CD14-positive monocyte (primary cell): ENCODE measurements at regions not wholly inside any gene's neighbourhood (a gene's known extent, or its start where the extent isn't known, plus 50 kb on each side); places are given as distances from the start of the nearest gene placed in this dataset.

ENCODE experiments used
- DNase-seq, 3 donors: peaks; one replicate each; pipeline ENCODE4 v3.0.0-alpha.2; 2011 to 2022
- H2AFZ ChIP-seq: 2 replicates; pipeline ENCODE4 v1.6.0; 2012; ENCODE audit warnings: mild to moderate bottlenecking, low read depth, low read length, inconsistent platforms; ENCODE audit not compliant: insufficient read depth, poor library complexity, severe bottlenecking
- H3K27ac ChIP-seq, 2 donors: 1 replicate in 1 of 2; 2 replicates in 1 of 2; pipeline ENCODE4 v1.5.1; 2012 to 2013; ENCODE audit warnings: low read length in 2 of 2, control low read depth in 1 of 2, inconsistent platforms in 1 of 2, low read depth in 1 of 2, mild to moderate bottlenecking in 1 of 2
- H3K27me3 ChIP-seq, 2 donors: one replicate each; pipeline versions ENCODE4 v1.6.0 to v1.6.1; 2011 to 2013; ENCODE audit warnings: low read length in 2 of 2; ENCODE audit not compliant: control insufficient read depth in 2 of 2, insufficient read depth in 2 of 2
- H3K36me3 ChIP-seq, 2 donors: replicated peaks in 1 of 2; 1 replicate in 1 of 2; 2 replicates in 1 of 2; pipeline versions ENCODE4 v1.5.1 to v1.6.1; 2012 to 2013; ENCODE audit warnings: low read length in 2 of 2, control low read depth in 1 of 2, inconsistent platforms in 1 of 2, mild to moderate bottlenecking in 1 of 2; ENCODE audit not compliant: insufficient read depth in 2 of 2, control insufficient read depth in 1 of 2
- H3K4me1 ChIP-seq, 2 donors: 1 replicate in 1 of 2; 2 replicates in 1 of 2; pipeline versions ENCODE4 v1.5.1 to v1.6.1; 2012 to 2013; ENCODE audit warnings: low read length in 2 of 2, control low read depth in 1 of 2, inconsistent platforms in 1 of 2, mild to moderate bottlenecking in 1 of 2, moderate library complexity in 1 of 2; ENCODE audit not compliant: insufficient read depth in 2 of 2, control insufficient read depth in 1 of 2
- H3K4me2 ChIP-seq: replicated peaks from 2 replicates; pipeline ENCODE3; 2012; ENCODE audit warnings: low read length, moderate library complexity, mild to moderate bottlenecking; ENCODE audit not compliant: poor library complexity, severe bottlenecking; ENCODE audit errors: extremely low read depth
- H3K4me3 ChIP-seq, 3 experiments: fragments of 200-600 bp in 1 of 3; sonication (generic) in 1 of 3; replicated peaks in 1 of 3; 1 replicate in 2 of 3; 2 replicates in 1 of 3; pipeline ENCODE4 v1.5.1; 2011 to 2013; ENCODE audit warnings: low read length in 3 of 3, mild to moderate bottlenecking in 3 of 3, control low read depth in 2 of 3, low read depth in 2 of 3, inconsistent platforms in 1 of 3, moderate library complexity in 1 of 3
- H3K79me2 ChIP-seq: 2 replicates; pipeline ENCODE4 v1.6.0; 2012; ENCODE audit warnings: mild to moderate bottlenecking, control low read depth, inconsistent platforms, low read length, moderate library complexity; ENCODE audit not compliant: insufficient read depth
- H3K9ac ChIP-seq: 2 replicates; pipeline ENCODE4 v1.6.0; 2017; ENCODE audit warnings: low read length, mild to moderate bottlenecking; ENCODE audit not compliant: insufficient read depth, poor library complexity, severe bottlenecking
- H3K9me3 ChIP-seq, 2 donors: replicated peaks in 1 of 2; 1 replicate in 1 of 2; 2 replicates in 1 of 2; pipeline versions ENCODE4 v1.5.1 to v1.6.1; 2012 to 2013; ENCODE audit warnings: low read length in 2 of 2, control low read depth in 1 of 2; ENCODE audit not compliant: control insufficient read depth in 1 of 2, insufficient read depth in 1 of 2
- H4K20me1 ChIP-seq: 2 replicates; pipeline ENCODE4 v1.6.0; 2012; ENCODE audit warnings: mild to moderate bottlenecking, low read length, control low read depth, moderate library complexity; ENCODE audit not compliant: insufficient read depth
- H3K27ac Mint-ChIP-seq, 7 donors: one replicate each; pipeline ENCODE4 v1.8.0; 2020; ENCODE audit warnings: mild to moderate bottlenecking in 7 of 7, mixed read lengths in 7 of 7, moderate library complexity in 6 of 7, inconsistent platforms in 2 of 7
- H3K27me3 Mint-ChIP-seq, 3 donors: one replicate each; pipeline ENCODE4 v1.8.0; 2021 to 2022; ENCODE audit warnings: low read depth in 3 of 3, mild to moderate bottlenecking in 3 of 3, mixed read lengths in 3 of 3, moderate library complexity in 3 of 3, inconsistent platforms in 1 of 3
- H3K36me3 Mint-ChIP-seq, 2 donors: one replicate each; pipeline ENCODE4 v1.8.0; 2020; ENCODE audit warnings: mixed read lengths in 2 of 2, inconsistent platforms in 1 of 2, mild to moderate bottlenecking in 1 of 2
- H3K4me1 Mint-ChIP-seq: one replicate; pipeline ENCODE4 v1.8.0; 2020; ENCODE audit warnings: mild to moderate bottlenecking, mixed read lengths
- H3K4me3 Mint-ChIP-seq, 2 donors: one replicate each; pipeline ENCODE4 v1.8.0; 2020; ENCODE audit warnings: mild to moderate bottlenecking in 2 of 2, mixed read lengths in 2 of 2, moderate library complexity in 1 of 2
- H3K9me3 Mint-ChIP-seq, 7 donors: one replicate each; pipeline ENCODE4 v1.8.0; 2020 to 2022; ENCODE audit warnings: mixed read lengths in 7 of 7, mild to moderate bottlenecking in 6 of 7, moderate library complexity in 6 of 7, inconsistent platforms in 2 of 7
- WGBS: methylation state at CpG from one replicate; pipeline ENCODE4 v1.1.5; 2013; ENCODE audit warnings: missing lambda C conversion rate; ENCODE audit not compliant: insufficient coverage; 5-methylcytosine and 5-hydroxymethylcytosine counted together
- intact Hi-C, 2 donors: fragments of 100-400 bp; cut with micrococcal nuclease; formaldehyde crosslinking; loops; one replicate each; pipeline versions ENCODE4 v1.15.0 to v1.15.1; 2023
- TF ChIP-seq, protein P1 (sequence below): fragments of 200-600 bp; IDR thresholded peaks from one replicate; pipeline ENCODE4 v1.8.0; 2022; ENCODE audit warnings: antibody characterized with exemption, mild to moderate bottlenecking

DNA sequence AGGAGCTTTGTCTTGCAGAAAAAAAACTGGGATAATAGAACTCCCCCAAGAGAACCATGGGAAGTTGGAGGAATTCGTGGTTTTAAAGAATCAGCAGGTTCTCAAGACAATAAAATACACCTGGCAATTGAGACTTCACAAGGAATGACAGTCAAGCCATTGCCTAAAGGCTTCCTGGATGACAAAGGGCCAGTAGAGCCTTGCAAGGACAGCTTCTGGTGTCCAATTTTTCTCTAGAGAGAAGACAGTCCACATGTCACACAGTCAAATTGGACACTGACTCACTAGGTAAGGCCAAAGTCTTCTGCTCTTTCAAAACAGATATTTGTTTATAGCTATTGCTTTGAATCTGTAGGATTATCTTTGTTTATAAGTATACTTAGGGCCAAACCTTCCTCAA lies 80.3 kb upstream of the BMP5 start:
- Mint-ChIP-seq H3K4me3 (no peak overlapping the region), H3K36me3 (no peaks in the 10 kb centered on the region), H3K4me1 (no peaks in the 10 kb centered on the region), H3K27ac (no peak overlapping the region), H3K27me3 (no peaks in the 10 kb centered on the region), H3K9me3 (peaks cover 0 to 7% (median 2%) of the 10 kb centered on the region in 7 donors)
- intact Hi-C loops = no loop called here
- Histone ChIP-seq H2AFZ (no peak overlapping the region), H3K9me3 (peaks cover 0 to 6% of the 10 kb centered on the region in 2 donors), H3K4me1 (no peaks in the 10 kb centered on the region), H3K27me3 (no peaks in the 10 kb centered on the region), H3K27ac (no peak overlapping the region), H3K4me2 (no peak overlapping the region), H3K4me3 (no peak overlapping the region), H3K36me3 (no peaks in the 10 kb centered on the region), H3K9ac (no peak overlapping the region), H3K79me2 (no peaks in the 10 kb centered on the region), H4K20me1 (no peaks in the 10 kb centered on the region)
- TF ChIP-seq, protein P1, sequence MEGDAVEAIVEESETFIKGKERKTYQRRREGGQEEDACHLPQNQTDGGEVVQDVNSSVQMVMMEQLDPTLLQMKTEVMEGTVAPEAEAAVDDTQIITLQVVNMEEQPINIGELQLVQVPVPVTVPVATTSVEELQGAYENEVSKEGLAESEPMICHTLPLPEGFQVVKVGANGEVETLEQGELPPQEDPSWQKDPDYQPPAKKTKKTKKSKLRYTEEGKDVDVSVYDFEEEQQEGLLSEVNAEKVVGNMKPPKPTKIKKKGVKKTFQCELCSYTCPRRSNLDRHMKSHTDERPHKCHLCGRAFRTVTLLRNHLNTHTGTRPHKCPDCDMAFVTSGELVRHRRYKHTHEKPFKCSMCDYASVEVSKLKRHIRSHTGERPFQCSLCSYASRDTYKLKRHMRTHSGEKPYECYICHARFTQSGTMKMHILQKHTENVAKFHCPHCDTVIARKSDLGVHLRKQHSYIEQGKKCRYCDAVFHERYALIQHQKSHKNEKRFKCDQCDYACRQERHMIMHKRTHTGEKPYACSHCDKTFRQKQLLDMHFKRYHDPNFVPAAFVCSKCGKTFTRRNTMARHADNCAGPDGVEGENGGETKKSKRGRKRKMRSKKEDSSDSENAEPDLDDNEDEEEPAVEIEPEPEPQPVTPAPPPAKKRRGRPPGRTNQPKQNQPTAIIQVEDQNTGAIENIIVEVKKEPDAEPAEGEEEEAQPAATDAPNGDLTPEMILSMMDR = no peak
- no CpG with 5 or more reads among the region's 1 CpG for WGBS
- DNase-seq = no peak

DNA sequence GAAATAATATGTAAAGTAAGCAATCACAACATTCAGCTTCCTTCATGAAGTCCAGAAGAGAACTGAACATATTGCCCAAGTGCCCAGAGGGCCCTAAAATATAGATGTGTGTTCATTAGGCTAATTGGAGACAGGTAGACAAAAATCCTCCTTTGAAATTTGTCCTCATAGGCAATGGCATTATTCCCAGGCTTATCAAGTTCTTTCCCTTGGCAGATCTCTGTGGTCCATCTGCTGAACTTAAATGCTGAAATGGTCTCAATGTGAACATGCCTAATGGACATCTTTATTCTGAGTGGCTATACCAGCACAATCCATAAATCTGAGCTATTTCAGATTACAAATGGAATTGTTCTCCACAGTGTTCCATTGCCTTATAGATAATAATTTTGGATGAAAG lies 79.0 kb upstream of the BMP5 start:
- peaks cover 0 to 7% (median 2%) of the 10 kb centered on the region in 7 donors for H3K9me3 Mint-ChIP-seq
- Histone ChIP-seq H2AFZ (no peak overlapping the region), H3K79me2 (no peaks in the 10 kb centered on the region), H3K4me1 (no peaks in the 10 kb centered on the region), H3K4me2 (no peak overlapping the region), H3K9ac (no peak overlapping the region), H3K36me3 (no peaks in the 10 kb centered on the region), H3K27me3 (no peaks in the 10 kb centered on the region), H3K9me3 (peaks cover 0 to 13% of the 10 kb centered on the region in 2 donors), H3K4me3 (no peak overlapping the region), H3K27ac (no peak overlapping the region), H4K20me1 (no peaks in the 10 kb centered on the region)
- no peak overlapping the region for H3K27ac Mint-ChIP-seq
- peaks cover 0 to under 1% (median 0%) of the 10 kb centered on the region in 3 donors for H3K27me3 Mint-ChIP-seq
- no peaks in the 10 kb centered on the region for H3K36me3 Mint-ChIP-seq
- TF ChIP-seq, protein P1 = no peak
- no peak overlapping the region for H3K4me3 Mint-ChIP-seq
- no peak for DNase-seq
- no peaks in the 10 kb centered on the region for H3K4me1 Mint-ChIP-seq
- intact Hi-C loops = no loop called here
